GM12878 (cell line): ENCODE measurements at regions not wholly inside any gene's neighbourhood (a gene's known extent, or its start where the extent isn't known, plus 50 kb on each side); places are given as distances from the start of the nearest gene placed in this dataset.
A peak's percentile ranks its signal among the peaks of the same experiment; 100 is the strongest.

Experiments
- ATAC-seq: fragments of 200-7000 bp; cut with Tn5 transposase; 3 replicates; pipeline ENCODE4 v1.9.1; 2020; ENCODE audit warnings: mild to moderate bottlenecking, moderate library complexity
- BruUV-seq: library from RNA; stranded (reverse); fragments of 400-500 nt; replicated peaks from 2 replicates; lab custom pipeline; 2021; lab: Mats Ljungman, UMichigan
- CTCF ChIA-PET: fragments of 300-600 bp; sonication (Branson Sonifier 250); formaldehyde crosslinking; extraction: SDS; loops from one replicate; lab custom pipeline; 2021; ENCODE audit warnings: inconsistent platforms; lab: Yijun Ruan, JAX
- POLR2A ChIA-PET: fragments of 350-600 bp; formaldehyde crosslinking; extraction: SDS; loops from one replicate; lab custom pipeline; 2021; ENCODE audit warnings: inconsistent platforms; lab: Charles Lee
- RAD21 ChIA-PET: fragments of 300-600 bp; sonication (Branson Sonifier 250); formaldehyde crosslinking; loops from one replicate; lab custom pipeline; 2023; ENCODE audit warnings: antibody characterized with exemption; ENCODE audit not compliant: unreplicated experiment; lab: Charles Lee
- SMC1A ChIA-PET: fragments of 300-600 bp; sonication (Branson Sonifier 250); formaldehyde crosslinking; loops from one replicate; lab custom pipeline; 2023; ENCODE audit not compliant: unreplicated experiment, uncharacterized antibody; lab: Charles Lee
- DNase-seq: peaks from one replicate; pipeline ENCODE4 v3.0.0-alpha.2; 2011; ENCODE audit warnings: low read depth, low spot score
- FAIRE-seq: peaks from 3 replicates; lab custom pipeline; 2011; peaks lifted over from hg19 to GRCh38; lab: Jason Lieb, UNC
- H2AFZ ChIP-seq: 2 replicates; pipeline ENCODE4 v1.6.0; 2011; ENCODE audit warnings: low read depth, low read length, control low read depth; ENCODE audit not compliant: control insufficient read depth
- H3K27ac ChIP-seq: 2 replicates; pipeline ENCODE4 v1.5.1; 2011; ENCODE audit warnings: control low read depth; ENCODE audit not compliant: control insufficient read depth, insufficient read depth
- H3K27me3 ChIP-seq, 2 experiments: replicated peaks in 1 of 2; 2 replicates each; pipeline versions ENCODE4 v1.6.0 to v1.6.1; 2011; ENCODE audit warnings: low read length in 1 of 2; ENCODE audit not compliant: control insufficient read depth in 2 of 2, insufficient read depth in 2 of 2
- H3K36me3 ChIP-seq, 2 experiments: 2 replicates each; pipeline ENCODE4 v1.5.1; 2011; ENCODE audit warnings: low read length in 1 of 2; ENCODE audit not compliant: control insufficient read depth in 2 of 2, insufficient read depth in 2 of 2
- H3K4me1 ChIP-seq: 2 replicates; pipeline ENCODE4 v1.6.1; 2011; ENCODE audit warnings: mild to moderate bottlenecking, low read length, moderate library complexity, mixed read lengths; ENCODE audit not compliant: control insufficient read depth, insufficient read depth
- H3K4me2 ChIP-seq: 2 replicates; pipeline ENCODE4 v1.6.0; 2011; ENCODE audit warnings: control low read depth; ENCODE audit not compliant: control insufficient read depth, insufficient read depth
- H3K4me3 ChIP-seq: fragments of 200-600 bp; sonication (generic); 2 replicates; pipeline ENCODE4 v1.5.1; 2016
- H3K79me2 ChIP-seq: 2 replicates; pipeline ENCODE4 v1.6.0; 2011; ENCODE audit warnings: low read length; ENCODE audit not compliant: control insufficient read depth, insufficient read depth
- H3K9ac ChIP-seq: 2 replicates; pipeline ENCODE4 v1.8.0; 2011; ENCODE audit warnings: low read length, control low read depth, mixed read lengths; ENCODE audit not compliant: control insufficient read depth, insufficient read depth
- H3K9me3 ChIP-seq: replicated peaks from 3 replicates; pipeline ENCODE4 v1.5.1; 2011; ENCODE audit warnings: mild to moderate bottlenecking, low read length; ENCODE audit not compliant: control insufficient read depth, insufficient read depth
- H4K20me1 ChIP-seq: 2 replicates; pipeline ENCODE4 v1.6.0; 2011; ENCODE audit not compliant: control insufficient read depth, insufficient read depth
- BCLAF1 ChIP-seq: fragments of 450-650 bp; IDR thresholded peaks from 2 replicates; pipeline ENCODE4 v1.6.1; 2017; ENCODE audit warnings: antibody characterized with exemption, mild to moderate bottlenecking, moderate library complexity
- BRCA1 ChIP-seq: IDR thresholded peaks from 2 replicates; pipeline ENCODE4 v1.6.1; 2011; ENCODE audit warnings: low read depth, low read length, improper control_type of control experiment
- CHD2 ChIP-seq: IDR thresholded peaks from 2 replicates; pipeline ENCODE4 v1.6.1; 2011; ENCODE audit warnings: low read depth, low read length, improper control_type of control experiment, borderline replicate concordance
- CREM ChIP-seq: IDR thresholded peaks from 2 replicates; pipeline ENCODE4 v1.6.1; 2014; ENCODE audit warnings: antibody characterized with exemption, low read depth
- ELK1 ChIP-seq: IDR thresholded peaks from 2 replicates; pipeline ENCODE4 v1.6.1; 2012; ENCODE audit warnings: low read depth, low read length, improper control_type of control experiment
- EP300 ChIP-seq, 2 experiments: fragments of 150-350 bp in 1 of 2; IDR thresholded peaks; 2 replicates each; pipeline ENCODE4 v1.6.1; 2011 to 2012; ENCODE audit warnings: low read depth in 2 of 2, low read length in 2 of 2, borderline replicate concordance in 1 of 2, improper control_type of control experiment in 1 of 2, inconsistent platforms in 1 of 2; ENCODE audit not compliant: control insufficient read depth in 1 of 2
- FOXM1 ChIP-seq: IDR thresholded peaks from 2 replicates; pipeline ENCODE4 v1.6.1; 2012; ENCODE audit warnings: low read depth, mild to moderate bottlenecking, inconsistent platforms, low read length, moderate library complexity
- IKZF1 ChIP-seq: fragments of 450-650 bp; conservative IDR thresholded peaks from 2 replicates; pipeline ENCODE4 v1.6.1; 2017; ENCODE audit warnings: antibody characterized with exemption, mild to moderate bottlenecking
- IRF4 ChIP-seq: IDR thresholded peaks from 2 replicates; pipeline ENCODE4 v1.6.1; 2011; ENCODE audit warnings: low read depth, low read length
- JUND ChIP-seq: IDR thresholded peaks from 2 replicates; pipeline ENCODE4 v1.6.1; 2012; ENCODE audit warnings: low read depth, mild to moderate bottlenecking, low read length, improper control_type of control experiment, moderate library complexity
- KDM1A ChIP-seq: fragments of 200-600 bp; sonication (generic); IDR thresholded peaks from 2 replicates; pipeline ENCODE4 v1.6.1; 2016; ENCODE audit warnings: borderline replicate concordance
- MEF2A ChIP-seq: IDR thresholded peaks from 2 replicates; pipeline ENCODE4 v1.6.1; 2011; ENCODE audit warnings: low read depth, mild to moderate bottlenecking, low read length, moderate library complexity; ENCODE audit not compliant: insufficient read depth
- MTA2 ChIP-seq: fragments of 450-650 bp; IDR thresholded peaks from 2 replicates; pipeline ENCODE4 v1.6.1; 2016; ENCODE audit warnings: low read depth, mild to moderate bottlenecking, moderate library complexity
- MTA3 ChIP-seq: IDR thresholded peaks from 2 replicates; pipeline ENCODE4 v1.6.1; 2012; ENCODE audit warnings: low read length, inconsistent platforms, borderline replicate concordance
- NFYA ChIP-seq: IDR thresholded peaks from 2 replicates; pipeline ENCODE4 v1.6.1; 2011; ENCODE audit warnings: low read depth, mild to moderate bottlenecking, low read length, improper control_type of control experiment, borderline replicate concordance
- PAX5 ChIP-seq: IDR thresholded peaks from 2 replicates; pipeline ENCODE4 v1.6.1; 2011; ENCODE audit warnings: low read depth, low read length, borderline replicate concordance
- PAX8 ChIP-seq: fragments of 450-650 bp; IDR thresholded peaks from 2 replicates; pipeline ENCODE4 v1.6.1; 2017; ENCODE audit warnings: mild to moderate bottlenecking, moderate library complexity
- RAD51 ChIP-seq: fragments of 450-650 bp; IDR thresholded peaks from 2 replicates; pipeline ENCODE4 v1.6.1; 2016; ENCODE audit warnings: moderate library complexity, mild to moderate bottlenecking, inconsistent platforms
- RBBP5 ChIP-seq: fragments of 200-600 bp; sonication (generic); conservative IDR thresholded peaks from 2 replicates; pipeline ENCODE4 v1.6.1; 2016
- RELA ChIP-seq: fragments of 450-650 bp; IDR thresholded peaks from 2 replicates; pipeline ENCODE4 v1.8.0; 2014; ENCODE audit warnings: borderline replicate concordance; ENCODE audit not compliant: partially characterized antibody
- SRF ChIP-seq, 2 experiments: IDR thresholded peaks; 2 replicates each; pipeline ENCODE4 v1.6.1; 2011; ENCODE audit warnings: low read depth in 2 of 2, low read length in 2 of 2, mild to moderate bottlenecking in 1 of 2, moderate library complexity in 1 of 2
- STAT3 ChIP-seq: IDR thresholded peaks from 2 replicates; pipeline ENCODE4 v1.6.1; 2011; ENCODE audit warnings: low read depth, low read length, improper control_type of control experiment
- YBX1 ChIP-seq: fragments of 450-650 bp; IDR thresholded peaks from 2 replicates; pipeline ENCODE4 v1.6.1; 2016; ENCODE audit warnings: antibody characterized with exemption
- ZBED1 ChIP-seq: IDR thresholded peaks from 2 replicates; pipeline ENCODE4 v1.6.1; 2016; ENCODE audit warnings: borderline replicate concordance
- ZNF207 ChIP-seq: fragments of 450-650 bp; IDR thresholded peaks from 2 replicates; pipeline ENCODE4 v1.6.1; 2014; ENCODE audit warnings: antibody characterized with exemption, mild to moderate bottlenecking, borderline replicate concordance
- WGBS: methylation state at CpG from one replicate; pipeline ENCODE4 v1.1.6; 2016; ENCODE audit warnings: low lambda C conversion rate; ENCODE audit not compliant: insufficient replicate concordance, insufficient coverage; ENCODE audit errors: missing lambda C conversion rate; 5-methylcytosine and 5-hydroxymethylcytosine counted together
- in situ Hi-C: fragments of 300-500 bp; cut with MboI; formaldehyde crosslinking; loops from 9 replicates; pipeline ENCODE4 v1.14.3; 2018; ENCODE audit warnings: mixed read lengths
- intact Hi-C: fragments of 100-400 bp; cut with micrococcal nuclease; formaldehyde crosslinking; loops from one replicate; pipeline ENCODE4 v1.14.2; 2022; ENCODE audit not compliant: unreplicated experiment

DNA sequence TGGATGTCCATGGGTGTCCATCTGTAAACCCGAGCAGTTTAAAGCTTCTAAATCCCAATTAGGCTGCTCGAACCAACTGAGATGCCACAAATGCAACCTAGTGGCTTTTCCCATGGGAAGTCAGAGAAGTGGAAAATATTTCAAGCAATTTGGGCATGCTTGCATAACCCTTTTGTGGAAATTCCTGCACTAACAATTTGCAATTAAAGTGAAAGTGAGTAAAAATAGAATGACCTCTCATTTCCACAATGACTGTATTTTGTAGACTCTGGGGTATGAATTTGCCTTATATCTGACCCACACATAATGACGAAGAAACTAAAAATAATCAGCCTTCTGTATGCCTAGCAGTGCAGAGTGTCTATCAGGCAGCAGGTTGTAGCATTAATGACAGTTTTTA is 91.8 kb upstream of the TSC22D1 start:
- Histone ChIP-seq H3K27ac (no peak overlapping the region), H3K4me2 (peak overlapping the region; percentile 77), H3K9me3 (no peaks in the 10 kb centered on the region), H3K36me3 (no peaks in the 10 kb centered on the region), H3K27me3 (no peaks in the 10 kb centered on the region; a peak in 1 of 4 replicates), H2AFZ (no peak overlapping the region), H3K79me2 (no peaks in the 10 kb centered on the region), H3K4me1 (peaks cover 21% of the 10 kb centered on the region), H3K9ac (no peak overlapping the region), H3K4me3 (no peak overlapping the region), H4K20me1 (no peaks in the 10 kb centered on the region)
- WGBS, result 12% methylated on average over 3 of the region's 3 CpGs
- in situ Hi-C loops, result no loop called here
- FAIRE-seq, result peak; percentile 78
- CTCF ChIA-PET, result no interaction called here
- POLR2A ChIA-PET, result no interaction called here
- no TSS peak for BruUV-seq
- SMC1A ChIA-PET, result interaction anchor here (0.8 kb wide), 1 partner anchor 30 kb away, joined by 3 read pairs; no protein-coding TSS in a partner anchor
- intact Hi-C loops, result no loop called here
- ATAC-seq, result peak; percentile 93
- DNase-seq, result no peak
- RAD21 ChIA-PET, result no interaction called here
- TF ChIP-seq JUND, result no peak
- TF ChIP-seq CHD2, result no peak
- no peak for TF ChIP-seq BRCA1
- TF ChIP-seq RAD51, result no peak
- peak; percentile 84; the same call in 1 of the 2 replicates for TF ChIP-seq MTA3
- TF ChIP-seq SRF (IDR thresholded peaks at IDR 0.05; ENCODE audit: low read depth in 2 of 2, low read length in 2 of 2), result no peak
- TF ChIP-seq ZBED1, result peak; percentile 63; the same call in 1 of the 2 replicates
- no peak for TF ChIP-seq RELA
- peak; percentile 62; the same call in 1 of the 2 replicates for TF ChIP-seq FOXM1
- no peak for TF ChIP-seq ZNF207
- no peak for TF ChIP-seq ELK1
- no peak for TF ChIP-seq RBBP5
- TF ChIP-seq IRF4, result peak; percentile 65; the same call in 1 of the 2 replicates
- TF ChIP-seq KDM1A, result no peak
- no peak for TF ChIP-seq PAX8
- TF ChIP-seq EP300 (IDR thresholded peaks at IDR 0.05; ENCODE audit: borderline replicate concordance in 1 of 2, control insufficient read depth in 1 of 2, low read depth in 2 of 2, low read length in 2 of 2), result peak in 1 of 2 experiments; percentile 50; a peak in 1 of 4 replicates
- no peak for TF ChIP-seq STAT3
- no peak for TF ChIP-seq YBX1
- TF ChIP-seq MTA2, result peak; percentile 43
- peak; percentile 67 for TF ChIP-seq IKZF1
- no peak for TF ChIP-seq BCLAF1
- peak; percentile 66; the same call in 1 of the 2 replicates for TF ChIP-seq CREM
- no peak for TF ChIP-seq PAX5
- TF ChIP-seq MEF2A, result peak; percentile 98
- TF ChIP-seq NFYA, result no peak
